ENCODE measurements at regions not wholly inside any gene's neighbourhood (a gene's known extent, or its start where the extent isn't known, plus 50 kb on each side); places are given as distances from the start of the nearest gene placed in this dataset.
"Not testable (repeated sequence)": the region's sequence is repeated elsewhere in the genome, so short reads cannot be mapped to it uniquely, and the experiment has no call there.

DNA sequence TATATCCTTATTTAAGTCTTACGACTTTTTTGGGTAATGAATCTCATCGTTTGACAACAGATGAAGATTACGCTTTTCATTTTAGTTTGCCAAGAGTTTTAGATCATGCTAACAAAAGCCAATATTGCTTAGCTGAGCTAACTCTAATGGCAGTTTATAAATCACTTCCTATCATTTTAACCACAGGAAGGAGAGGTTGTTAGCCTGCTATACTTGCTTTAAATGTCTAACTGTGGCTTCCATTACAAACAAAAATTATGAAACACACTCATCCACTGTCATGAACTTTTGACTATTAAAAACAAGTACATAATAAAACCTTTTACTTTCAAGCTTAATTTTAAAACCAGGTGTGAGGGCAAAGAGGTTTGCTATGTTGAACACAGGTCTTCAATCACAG, 53.7 kb upstream of the ANKH start:
- DNase-seq: no peak

DNA sequence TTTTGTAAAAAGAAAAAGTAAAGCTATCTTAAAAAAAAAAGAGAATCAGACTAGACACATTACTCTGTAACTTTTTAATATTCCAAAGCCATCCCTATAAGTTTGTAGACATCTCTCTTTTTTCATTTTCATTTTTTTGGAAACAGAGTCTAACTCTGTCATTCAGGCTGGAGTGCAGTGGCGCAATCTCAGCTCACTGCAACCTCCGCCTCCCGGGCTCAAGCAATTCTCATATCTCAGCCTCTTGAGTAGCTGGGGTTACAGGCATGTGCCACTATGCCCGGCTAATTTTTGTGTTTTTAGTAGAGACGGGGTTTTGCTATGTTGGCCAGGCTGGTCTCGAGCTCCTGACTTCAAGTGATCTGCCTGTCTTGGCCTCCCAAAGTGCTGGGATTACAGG, 51.4 kb upstream of the ANKH start:
- DNase-seq: not testable (repeated sequence)

DNA sequence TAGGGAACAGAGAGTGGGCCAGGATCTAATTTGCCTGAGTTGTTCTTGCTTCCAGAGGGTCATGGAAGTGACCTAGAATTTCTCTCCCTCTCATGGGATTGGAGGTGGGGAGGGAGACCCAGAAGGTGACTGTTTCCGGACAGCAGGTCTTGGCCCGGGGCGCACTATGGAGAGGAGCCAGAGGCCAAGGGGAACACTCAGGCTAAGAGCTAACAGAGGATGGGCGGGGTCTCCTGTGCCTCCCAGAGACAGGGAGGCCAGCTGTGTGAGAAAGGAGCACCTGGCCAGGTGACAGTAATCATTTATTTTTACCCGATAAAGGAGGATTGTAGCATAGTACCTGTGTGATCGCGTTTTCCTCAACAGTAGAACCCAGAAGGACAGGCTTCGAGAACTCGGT, 50.9 kb upstream of the ANKH start:
- DNase-seq: no peak

Measured in activated T-cell treated with anti-CD3 and anti-CD28 coated beads, Interleukin-2, amount 50 U/mL, for 1 hour (primary cell).